ENCODE measurements at regions not wholly inside any gene's neighbourhood (a gene's known extent, or its start where the extent isn't known, plus 50 kb on each side); places are given as distances from the start of the nearest gene placed in this dataset.

GRCh38 chr22:48884324-48884723 is 943.3 kb downstream of the BRD1 start:
- TF ChIP-seq CTCF (IDR thresholded peaks at IDR 0.05) (no peak), POLR2A (IDR thresholded peaks at IDR 0.05) (no peak), POLR2AphosphoS5 (IDR thresholded peaks at IDR 0.05) (no peak), EP300 (IDR thresholded peaks at IDR 0.05) (no peak)
